HCT116 (cell line): ENCODE measurements at regions not wholly inside any gene's neighbourhood (a gene's known extent, or its start where the extent isn't known, plus 50 kb on each side); places are given as distances from the start of the nearest gene placed in this dataset.
A peak's percentile ranks its signal among the peaks of the same experiment; 100 is the strongest.

Source experiments
- ATAC-seq: fragments of 200-7000 bp; cut with Tn5 transposase; 2 replicates; pipeline ENCODE4 v1.9.1; 2020; ENCODE audit warnings: mild to moderate bottlenecking, moderate library complexity
- BruUV-seq: library from RNA; stranded (reverse); fragments of 400-500 nt; replicated peaks from 2 replicates; lab custom pipeline; 2021; lab: Mats Ljungman, UMichigan
- CTCF ChIA-PET: fragments of 300-600 bp; sonication (Branson Sonifier 250); formaldehyde crosslinking; loops from one replicate; lab custom pipeline; 2021; ENCODE audit warnings: antibody characterized with exemption; lab: Charles Lee
- POLR2A ChIA-PET: fragments of 300-600, 350-600 bp; sonication (Branson Sonifier 250); formaldehyde crosslinking; loops from one replicate; lab custom pipeline; 2021; ENCODE audit warnings: antibody characterized with exemption; lab: Charles Lee
- RAD21 ChIA-PET, 2 experiments: fragments of 300-600 bp; sonication (Branson Sonifier 250); formaldehyde crosslinking; loops; one replicate each; lab custom pipeline; 2023; ENCODE audit warnings: low total read pairs in 2 of 2; ENCODE audit not compliant: uncharacterized antibody in 2 of 2, unreplicated experiment in 2 of 2, low non-redundant PET in 1 of 2; lab: Charles Lee
- DNase-seq: peaks from one replicate; pipeline ENCODE4 v3.0.0-alpha.2; 2010; ENCODE audit warnings: low read depth, low spot score
- H2AFZ ChIP-seq: fragments of 200-600 bp; shearing (Covaris generic), sonication (generic); 2 replicates; pipeline ENCODE4 v1.6.1; 2017; ENCODE audit warnings: low read depth, mixed run types, mixed read lengths, antibody characterized with exemption, low read length; ENCODE audit not compliant: poor library complexity, severe bottlenecking
- H3K27ac ChIP-seq: 2 replicates; pipeline ENCODE4 v1.5.1; 2012; ENCODE audit warnings: low read depth, low read length
- H3K27me3 ChIP-seq: fragments of 200-600 bp; sonication (generic); 2 replicates; pipeline ENCODE4 v1.6.1; 2016; ENCODE audit warnings: mixed run types, low read length, mixed read lengths; ENCODE audit not compliant: insufficient read depth
- H3K36me3 ChIP-seq, 2 experiments: fragments of 200-500 bp in 1 of 2; fragments of 200-600 bp in 1 of 2; sonication (Bioruptor generic) in 1 of 2; sonication (generic) in 1 of 2; 2 replicates each; pipeline versions ENCODE4 v1.5.1 to v1.6.1; 2014 to 2016; ENCODE audit warnings: low read length in 2 of 2, inconsistent platforms in 1 of 2, mixed read lengths in 1 of 2, mixed run types in 1 of 2; ENCODE audit not compliant: insufficient read depth in 2 of 2, control insufficient read depth in 1 of 2
- H3K4me1 ChIP-seq, 2 experiments: fragments of 200-600 bp in 1 of 2; sonication (generic) in 1 of 2; 2 replicates each; pipeline versions ENCODE4 v1.5.1 to v1.6.1; 2012 to 2017; ENCODE audit warnings: low read length in 2 of 2, inconsistent platforms in 1 of 2, mild to moderate bottlenecking in 1 of 2, mixed read lengths in 1 of 2, mixed run types in 1 of 2, moderate library complexity in 1 of 2; ENCODE audit not compliant: insufficient read depth in 2 of 2, control insufficient read depth in 1 of 2
- H3K4me2 ChIP-seq: fragments of 200-600 bp; sonication (generic); 2 replicates; pipeline ENCODE4 v1.6.1; 2017; ENCODE audit warnings: mixed run types, low read length, mixed read lengths
- H3K4me3 ChIP-seq, 2 experiments: fragments of 200-600 bp in 1 of 2; sonication (generic) in 1 of 2; replicated peaks in 1 of 2; 2 replicates each; pipeline ENCODE4 v1.5.1; 2011 to 2016; ENCODE audit warnings: low read length in 2 of 2, control low read depth in 1 of 2, low read depth in 1 of 2, mild to moderate bottlenecking in 1 of 2, mixed read lengths in 1 of 2, mixed run types in 1 of 2
- H3K79me2 ChIP-seq: fragments of 200-600 bp; sonication (generic); 2 replicates; pipeline ENCODE4 v1.6.1; 2017; ENCODE audit warnings: mild to moderate bottlenecking, mixed run types, low read length, moderate library complexity, mixed read lengths; ENCODE audit not compliant: insufficient read depth
- H3K9ac ChIP-seq: fragments of 200-600 bp; sonication (generic); 2 replicates; pipeline ENCODE4 v1.6.1; 2016; ENCODE audit warnings: low read length, mixed read lengths
- H3K9me2 ChIP-seq: fragments of 200-600 bp; sonication (generic), shearing (Covaris generic); 2 replicates; pipeline ENCODE4 v1.6.1; 2017; ENCODE audit warnings: mixed run types, mild to moderate bottlenecking, moderate library complexity; ENCODE audit not compliant: insufficient read depth
- H3K9me3 ChIP-seq, 2 experiments: fragments of 200-500 bp in 1 of 2; fragments of 200-600 bp in 1 of 2; sonication (Bioruptor generic) in 1 of 2; sonication (generic) in 1 of 2; 2 replicates each; pipeline ENCODE4 v1.6.1; 2014 to 2017; ENCODE audit warnings: low read length in 2 of 2, mixed read lengths in 2 of 2, inconsistent platforms in 1 of 2, low read depth in 1 of 2, mild to moderate bottlenecking in 1 of 2, mixed run types in 1 of 2, moderate library complexity in 1 of 2; ENCODE audit not compliant: control insufficient read depth in 1 of 2, insufficient read depth in 1 of 2
- H4K20me1 ChIP-seq: fragments of 200-600 bp; sonication (generic), shearing (Covaris generic); 2 replicates; pipeline ENCODE4 v1.6.1; 2017; ENCODE audit warnings: mixed run types, mild to moderate bottlenecking, moderate library complexity; ENCODE audit not compliant: insufficient read depth
- ATF3 ChIP-seq: IDR thresholded peaks from 2 replicates; pipeline ENCODE4 v1.6.1; 2012
- CBX3 ChIP-seq: IDR thresholded peaks from 2 replicates; pipeline ENCODE4 v1.6.1; 2012; ENCODE audit warnings: low read depth
- CEBPB ChIP-seq: IDR thresholded peaks from 2 replicates; pipeline ENCODE4 v1.6.1; 2012; ENCODE audit warnings: low read depth
- EGR1 ChIP-seq: IDR thresholded peaks from 2 replicates; pipeline ENCODE4 v1.6.1; 2012; ENCODE audit warnings: low read depth
- ELF1 ChIP-seq: IDR thresholded peaks from 2 replicates; pipeline ENCODE4 v1.6.1; 2012; ENCODE audit warnings: low read depth, borderline replicate concordance
- EZH2 ChIP-seq: fragments of 200-600 bp; sonication (generic); IDR thresholded peaks from 2 replicates; pipeline ENCODE4 v1.6.1; 2017; ENCODE audit warnings: antibody characterized with exemption, mixed run types
- EZH2phosphoT487 ChIP-seq: fragments of 200-600 bp; IDR thresholded peaks from 2 replicates; pipeline ENCODE4 v1.6.1; 2018; ENCODE audit warnings: antibody characterized with exemption, borderline replicate concordance
- FOSL1 ChIP-seq: IDR thresholded peaks from 2 replicates; pipeline ENCODE4 v1.6.1; 2012; ENCODE audit warnings: low read depth
- JUND ChIP-seq: IDR thresholded peaks from 2 replicates; pipeline ENCODE4 v1.6.1; 2012
- MAX ChIP-seq: IDR thresholded peaks from 2 replicates; pipeline ENCODE4 v1.6.1; 2012
- POLR2A ChIP-seq: IDR thresholded peaks from 2 replicates; pipeline ENCODE4 v1.7.0; 2011; ENCODE audit warnings: borderline replicate concordance; ENCODE audit not compliant: insufficient read depth, insufficient read length; ENCODE audit errors: extremely low read depth
- RAD21 ChIP-seq: IDR thresholded peaks from 2 replicates; pipeline ENCODE4 v1.6.1; 2012; ENCODE audit warnings: low read depth, mild to moderate bottlenecking
- SIN3A ChIP-seq: IDR thresholded peaks from 2 replicates; pipeline ENCODE4 v1.6.1; 2012; ENCODE audit warnings: low read depth
- SP1 ChIP-seq: IDR thresholded peaks from 2 replicates; pipeline ENCODE4 v1.6.1; 2012; ENCODE audit warnings: low read depth
- SRF ChIP-seq: IDR thresholded peaks from 2 replicates; pipeline ENCODE4 v1.6.1; 2012; ENCODE audit warnings: low read depth
- YY1 ChIP-seq: IDR thresholded peaks from 2 replicates; pipeline ENCODE4 v1.6.1; 2011; ENCODE audit warnings: low read length, low read depth, moderate library complexity, mild to moderate bottlenecking; ENCODE audit not compliant: insufficient replicate concordance; ENCODE audit errors: extremely low read depth
- ZBTB33 ChIP-seq: IDR thresholded peaks from 2 replicates; pipeline ENCODE4 v1.6.1; 2011; ENCODE audit warnings: mild to moderate bottlenecking, low read length, moderate library complexity; ENCODE audit not compliant: insufficient replicate concordance; ENCODE audit errors: extremely low read depth
- ZNF274 ChIP-seq: fragments of 200-500 bp; sonication (Bioruptor generic); IDR thresholded peaks from 2 replicates; pipeline ENCODE4 v1.6.1; 2014; ENCODE audit warnings: mild to moderate bottlenecking, low read depth, low read length, inconsistent platforms
- intact Hi-C: fragments of 100-400 bp; cut with micrococcal nuclease; formaldehyde crosslinking; loops from 2 replicates; pipeline ENCODE4 v1.10.0; 2022

- Histone ChIP-seq H3K4me1 (peaks cover 10% of the 10 kb centered on the region in 2 experiments; a peak in 3 of 4 replicates), H2AFZ (peak overlapping the region; percentile 64), H3K36me3 (no peaks in the 10 kb centered on the region), H3K9me3 (no peaks in the 10 kb centered on the region), H3K9ac (no peak overlapping the region), H3K79me2 (no peaks in the 10 kb centered on the region), H3K4me3 (no peak overlapping the region), H3K9me2 (no peaks in the 10 kb centered on the region), H3K4me2 (peak overlapping the region; percentile 12)
- no peak for ATAC-seq
- DNase-seq = peak; percentile 7
- ChIA-PET CTCF (no interaction called here), POLR2A (no interaction called here)
- intact Hi-C loops = no loop called here
- BruUV-seq = no TSS peak
- TF ChIP-seq SP1 (peak; percentile 19; the same call in 1 of the 2 replicates), ZNF274 (no peak), JUND (peak; percentile 16; the same call in 1 of the 2 replicates)
- TF ChIP-seq, all 23 proteins: peak for 2
- RAD21 ChIA-PET = no interaction called here
- no peaks in the 10 kb centered on the region for H4K20me1 ChIP-seq
- H3K27ac ChIP-seq = no peak overlapping the region
- no peaks in the 10 kb centered on the region for H3K27me3 ChIP-seq
These were observed 224.3 kb downstream of the MDFIC start for GRCh38 chr7:115146148-115146547.

GRCh38 chr7:115145512-115145911, 223.6 kb downstream of the MDFIC start:
- POLR2A ChIA-PET = no interaction called here
- H3K27ac ChIP-seq = no peak overlapping the region
- H3K36me3 ChIP-seq = no peaks in the 10 kb centered on the region
- no peaks in the 10 kb centered on the region for H4K20me1 ChIP-seq
- BruUV-seq = no TSS peak
- H3K4me1 ChIP-seq = peaks cover 10% of the 10 kb centered on the region in 2 experiments; a peak in 3 of 4 replicates
- no peak for TF ChIP-seq POLR2A
- TF ChIP-seq CEBPB = no peak
- TF ChIP-seq EGR1 = no peak
- no peak for TF ChIP-seq EZH2phosphoT487
- TF ChIP-seq FOSL1 = no peak
- no peak for TF ChIP-seq EZH2
- no peak for TF ChIP-seq YY1
- TF ChIP-seq CBX3 = no peak
- TF ChIP-seq ATF3 = no peak
- TF ChIP-seq RAD21 = no peak
- no peak for TF ChIP-seq SRF
- TF ChIP-seq SIN3A = no peak
- TF ChIP-seq ZBTB33 = no peak
- TF ChIP-seq ELF1 = no peak
- TF ChIP-seq MAX = no peak
- no peak for TF ChIP-seq JUND
- TF ChIP-seq SP1 = no peak
- ATAC-seq (no peak), DNase-seq (no peak)
- H3K79me2 ChIP-seq = no peaks in the 10 kb centered on the region
- H3K9me3 ChIP-seq = no peaks in the 10 kb centered on the region
- H3K9ac ChIP-seq = no peak overlapping the region
- CTCF ChIA-PET = no interaction called here
- H3K9me2 ChIP-seq = no peaks in the 10 kb centered on the region
- no peak overlapping the region for H3K4me3 ChIP-seq
- H3K4me2 ChIP-seq = peak overlapping the region; percentile 12; the same call in 1 of the 2 replicates
- peak overlapping the region; percentile 64 for H2AFZ ChIP-seq
- H3K27me3 ChIP-seq = no peaks in the 10 kb centered on the region
- RAD21 ChIA-PET = no interaction called here
- intact Hi-C loops = no loop called here
